GM12878 (cell line): ENCODE measurements at regions not wholly inside any gene's neighbourhood (a gene's known extent, or its start where the extent isn't known, plus 50 kb on each side); places are given as distances from the start of the nearest gene placed in this dataset.

Experiments used
- ATAC-seq: fragments of 200-7000 bp; cut with Tn5 transposase; 3 replicates; pipeline ENCODE4 v1.9.1; 2020; ENCODE audit warnings: mild to moderate bottlenecking, moderate library complexity
- BruUV-seq: library from RNA; stranded (reverse); fragments of 400-500 nt; replicated peaks from 2 replicates; lab custom pipeline; 2021; lab: Mats Ljungman, UMichigan
- CTCF ChIA-PET: fragments of 300-600 bp; sonication (Branson Sonifier 250); formaldehyde crosslinking; extraction: SDS; loops from one replicate; lab custom pipeline; 2021; ENCODE audit warnings: inconsistent platforms; lab: Yijun Ruan, JAX
- POLR2A ChIA-PET: fragments of 350-600 bp; formaldehyde crosslinking; extraction: SDS; loops from one replicate; lab custom pipeline; 2021; ENCODE audit warnings: inconsistent platforms; lab: Charles Lee
- RAD21 ChIA-PET: fragments of 300-600 bp; sonication (Branson Sonifier 250); formaldehyde crosslinking; loops from one replicate; lab custom pipeline; 2023; ENCODE audit warnings: antibody characterized with exemption; ENCODE audit not compliant: unreplicated experiment; lab: Charles Lee
- SMC1A ChIA-PET: fragments of 300-600 bp; sonication (Branson Sonifier 250); formaldehyde crosslinking; loops from one replicate; lab custom pipeline; 2023; ENCODE audit not compliant: unreplicated experiment, uncharacterized antibody; lab: Charles Lee
- DNase-seq: peaks from one replicate; pipeline ENCODE4 v3.0.0-alpha.2; 2011; ENCODE audit warnings: low read depth, low spot score
- FAIRE-seq: peaks from 3 replicates; lab custom pipeline; 2011; peaks lifted over from hg19 to GRCh38; lab: Jason Lieb, UNC
- H2AFZ ChIP-seq: 2 replicates; pipeline ENCODE4 v1.6.0; 2011; ENCODE audit warnings: low read depth, low read length, control low read depth; ENCODE audit not compliant: control insufficient read depth
- H3K27ac ChIP-seq: 2 replicates; pipeline ENCODE4 v1.5.1; 2011; ENCODE audit warnings: control low read depth; ENCODE audit not compliant: control insufficient read depth, insufficient read depth
- H3K27me3 ChIP-seq, 2 experiments: replicated peaks in 1 of 2; 2 replicates each; pipeline versions ENCODE4 v1.6.0 to v1.6.1; 2011; ENCODE audit warnings: low read length in 1 of 2; ENCODE audit not compliant: control insufficient read depth in 2 of 2, insufficient read depth in 2 of 2
- H3K36me3 ChIP-seq, 2 experiments: 2 replicates each; pipeline ENCODE4 v1.5.1; 2011; ENCODE audit warnings: low read length in 1 of 2; ENCODE audit not compliant: control insufficient read depth in 2 of 2, insufficient read depth in 2 of 2
- H3K4me1 ChIP-seq: 2 replicates; pipeline ENCODE4 v1.6.1; 2011; ENCODE audit warnings: mild to moderate bottlenecking, low read length, moderate library complexity, mixed read lengths; ENCODE audit not compliant: control insufficient read depth, insufficient read depth
- H3K4me2 ChIP-seq: 2 replicates; pipeline ENCODE4 v1.6.0; 2011; ENCODE audit warnings: control low read depth; ENCODE audit not compliant: control insufficient read depth, insufficient read depth
- H3K4me3 ChIP-seq: fragments of 200-600 bp; sonication (generic); 2 replicates; pipeline ENCODE4 v1.5.1; 2016
- H3K79me2 ChIP-seq: 2 replicates; pipeline ENCODE4 v1.6.0; 2011; ENCODE audit warnings: low read length; ENCODE audit not compliant: control insufficient read depth, insufficient read depth
- H3K9ac ChIP-seq: 2 replicates; pipeline ENCODE4 v1.8.0; 2011; ENCODE audit warnings: low read length, control low read depth, mixed read lengths; ENCODE audit not compliant: control insufficient read depth, insufficient read depth
- H3K9me3 ChIP-seq: replicated peaks from 3 replicates; pipeline ENCODE4 v1.5.1; 2011; ENCODE audit warnings: mild to moderate bottlenecking, low read length; ENCODE audit not compliant: control insufficient read depth, insufficient read depth
- H4K20me1 ChIP-seq: 2 replicates; pipeline ENCODE4 v1.6.0; 2011; ENCODE audit not compliant: control insufficient read depth, insufficient read depth
- CHD4 ChIP-seq: fragments of 200-600 bp; sonication (generic); IDR thresholded peaks from 2 replicates; pipeline ENCODE4 v1.6.1; 2016; ENCODE audit warnings: mild to moderate bottlenecking
- CREM ChIP-seq: IDR thresholded peaks from 2 replicates; pipeline ENCODE4 v1.6.1; 2014; ENCODE audit warnings: antibody characterized with exemption, low read depth
- E4F1 ChIP-seq: fragments of 450-650 bp; IDR thresholded peaks from 2 replicates; pipeline ENCODE4 v1.6.1; 2018; ENCODE audit warnings: borderline replicate concordance, mild to moderate bottlenecking; ENCODE audit not compliant: partially characterized antibody
- IKZF2 ChIP-seq, 2 experiments: fragments of 450-650 bp; IDR thresholded peaks; 2 replicates each; pipeline ENCODE4 v1.6.1; 2017; ENCODE audit warnings: mild to moderate bottlenecking in 2 of 2, moderate library complexity in 2 of 2
- JUND ChIP-seq: IDR thresholded peaks from 2 replicates; pipeline ENCODE4 v1.6.1; 2012; ENCODE audit warnings: low read depth, mild to moderate bottlenecking, low read length, improper control_type of control experiment, moderate library complexity
- KAT2A ChIP-seq: conservative IDR thresholded peaks from 2 replicates; pipeline ENCODE4 v1.6.1; 2011; ENCODE audit warnings: low read depth, low read length; ENCODE audit not compliant: control insufficient read depth
- KDM1A ChIP-seq: fragments of 200-600 bp; sonication (generic); IDR thresholded peaks from 2 replicates; pipeline ENCODE4 v1.6.1; 2016; ENCODE audit warnings: borderline replicate concordance
- MYB ChIP-seq: fragments of 150-350 bp; IDR thresholded peaks from 2 replicates; pipeline ENCODE4 v1.6.1; 2014; ENCODE audit warnings: mild to moderate bottlenecking, low read depth, low read length, borderline replicate concordance
- PBX3 ChIP-seq: IDR thresholded peaks from 2 replicates; pipeline ENCODE4 v1.6.1; 2011; ENCODE audit warnings: mild to moderate bottlenecking, low read depth, low read length, moderate library complexity; ENCODE audit not compliant: insufficient replicate concordance
- PML ChIP-seq: IDR thresholded peaks from 2 replicates; pipeline ENCODE4 v1.6.1; 2012; ENCODE audit warnings: low read length, inconsistent platforms
- RB1 ChIP-seq: fragments of 450-650 bp; formaldehyde crosslinking; IDR thresholded peaks from 2 replicates; pipeline ENCODE4 v1.6.1; 2017; ENCODE audit warnings: mild to moderate bottlenecking, borderline replicate concordance
- RFX5 ChIP-seq: IDR thresholded peaks from 2 replicates; pipeline ENCODE4 v1.6.1; 2011; ENCODE audit warnings: low read depth, low read length, improper control_type of control experiment
- SRF ChIP-seq, 2 experiments: IDR thresholded peaks; 2 replicates each; pipeline ENCODE4 v1.6.1; 2011; ENCODE audit warnings: low read depth in 2 of 2, low read length in 2 of 2, mild to moderate bottlenecking in 1 of 2, moderate library complexity in 1 of 2
- STAT3 ChIP-seq: IDR thresholded peaks from 2 replicates; pipeline ENCODE4 v1.6.1; 2011; ENCODE audit warnings: low read depth, low read length, improper control_type of control experiment
- TCF7 ChIP-seq: IDR thresholded peaks from 2 replicates; pipeline ENCODE4 v1.6.1; 2014; ENCODE audit warnings: antibody characterized with exemption, borderline replicate concordance
- YY1 ChIP-seq: IDR thresholded peaks from 2 replicates; pipeline ENCODE4 v1.6.1; 2011; ENCODE audit warnings: low read depth, mild to moderate bottlenecking, low read length
- ZNF207 ChIP-seq: fragments of 450-650 bp; IDR thresholded peaks from 2 replicates; pipeline ENCODE4 v1.6.1; 2014; ENCODE audit warnings: antibody characterized with exemption, mild to moderate bottlenecking, borderline replicate concordance
- ZNF384 ChIP-seq: IDR thresholded peaks from 2 replicates; pipeline ENCODE4 v1.6.1; 2012; ENCODE audit warnings: low read depth, mild to moderate bottlenecking, low read length, improper control_type of control experiment, borderline replicate concordance
- ZSCAN29 ChIP-seq: fragments of 450-650 bp; IDR thresholded peaks from 2 replicates; pipeline ENCODE4 v1.6.1; 2017; ENCODE audit warnings: mild to moderate bottlenecking, moderate library complexity
- WGBS: methylation state at CpG from one replicate; pipeline ENCODE4 v1.1.6; 2016; ENCODE audit warnings: low lambda C conversion rate; ENCODE audit not compliant: insufficient replicate concordance, insufficient coverage; ENCODE audit errors: missing lambda C conversion rate; 5-methylcytosine and 5-hydroxymethylcytosine counted together
- in situ Hi-C: fragments of 300-500 bp; cut with MboI; formaldehyde crosslinking; loops from 9 replicates; pipeline ENCODE4 v1.14.3; 2018; ENCODE audit warnings: mixed read lengths
- intact Hi-C: fragments of 100-400 bp; cut with micrococcal nuclease; formaldehyde crosslinking; loops from one replicate; pipeline ENCODE4 v1.14.2; 2022; ENCODE audit not compliant: unreplicated experiment
- TF ChIP-seq, protein P1 (sequence below): fragments of 150-350 bp; IDR thresholded peaks from 2 replicates; pipeline ENCODE4 v1.6.1; 2014; ENCODE audit warnings: mild to moderate bottlenecking, low read depth, low read length

- TF ChIP-seq E4F1 (no peak), RFX5 (no peak)
These were observed 248.2 kb upstream of the GPR149 start (continued) for GRCh38 chr3:154678041-154678654.

DNA sequence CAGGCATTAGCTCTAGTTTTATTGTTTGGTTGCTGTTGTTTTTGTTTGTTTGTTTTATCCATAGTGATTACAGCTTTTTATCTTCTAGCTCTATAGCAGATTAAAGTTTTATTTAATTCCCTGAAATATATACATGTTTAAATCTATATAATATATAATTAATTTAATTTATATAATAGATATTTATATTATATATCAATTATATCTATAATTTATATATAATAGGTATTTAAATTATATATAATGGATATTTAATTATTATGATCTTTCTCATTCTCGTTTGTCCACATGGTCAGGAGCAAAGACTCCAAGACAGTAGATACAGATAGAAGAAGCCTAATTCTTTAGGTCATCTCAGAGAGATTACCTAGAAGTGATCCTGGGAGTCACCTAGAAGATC is 238.8 kb upstream of the GPR149 start:
- Histone ChIP-seq H3K9ac (no peak overlapping the region), H3K9me3 (no peaks in the 10 kb centered on the region), H3K4me3 (no peak overlapping the region), H3K4me2 (no peak overlapping the region), H4K20me1 (no peaks in the 10 kb centered on the region), H3K27me3 (no peaks in the 10 kb centered on the region), H2AFZ (no peak overlapping the region), H3K4me1 (no peaks in the 10 kb centered on the region), H3K36me3 (no peaks in the 10 kb centered on the region), H3K27ac (no peak overlapping the region), H3K79me2 (no peaks in the 10 kb centered on the region)
- in situ Hi-C loops (no loop called here), intact Hi-C loops (loop anchor here (10.0 kb wide), 1 partner anchor 1506 kb away; no protein-coding TSS in a partner anchor)
- ATAC-seq (no peak), FAIRE-seq (no peak), DNase-seq (no peak)
- ChIA-PET POLR2A (no interaction called here), RAD21 (no interaction called here), CTCF (no interaction called here), SMC1A (interaction anchor here (1.2 kb wide), 1 partner anchor 30 kb away, joined by 4 read pairs; no protein-coding TSS in a partner anchor)
- no TSS peak for BruUV-seq
- 3% methylated on average over 1 of the region's 1 CpG for WGBS
- TF ChIP-seq STAT3 (no peak), YY1 (no peak), JUND (no peak), TCF7 (no peak), RB1 (no peak), PBX3 (no peak), MYB (no peak), IKZF2 (IDR thresholded peaks at IDR 0.05) (no peak), ZSCAN29 (no peak), PML (no peak), SRF (IDR thresholded peaks at IDR 0.05; ENCODE audit: low read depth in 2 of 2, low read length in 2 of 2) (no peak), ZNF207 (no peak), KAT2A (no peak), ZNF384 (no peak), CHD4 (no peak), CREM (no peak), KDM1A (no peak)
- TF ChIP-seq, protein P1, sequence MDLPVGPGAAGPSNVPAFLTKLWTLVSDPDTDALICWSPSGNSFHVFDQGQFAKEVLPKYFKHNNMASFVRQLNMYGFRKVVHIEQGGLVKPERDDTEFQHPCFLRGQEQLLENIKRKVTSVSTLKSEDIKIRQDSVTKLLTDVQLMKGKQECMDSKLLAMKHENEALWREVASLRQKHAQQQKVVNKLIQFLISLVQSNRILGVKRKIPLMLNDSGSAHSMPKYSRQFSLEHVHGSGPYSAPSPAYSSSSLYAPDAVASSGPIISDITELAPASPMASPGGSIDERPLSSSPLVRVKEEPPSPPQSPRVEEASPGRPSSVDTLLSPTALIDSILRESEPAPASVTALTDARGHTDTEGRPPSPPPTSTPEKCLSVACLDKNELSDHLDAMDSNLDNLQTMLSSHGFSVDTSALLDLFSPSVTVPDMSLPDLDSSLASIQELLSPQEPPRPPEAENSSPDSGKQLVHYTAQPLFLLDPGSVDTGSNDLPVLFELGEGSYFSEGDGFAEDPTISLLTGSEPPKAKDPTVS: no peak
